ENCODE measurements at regions not wholly inside any gene's neighbourhood (a gene's known extent, or its start where the extent isn't known, plus 50 kb on each side); places are given as distances from the start of the nearest gene placed in this dataset.

DNA sequence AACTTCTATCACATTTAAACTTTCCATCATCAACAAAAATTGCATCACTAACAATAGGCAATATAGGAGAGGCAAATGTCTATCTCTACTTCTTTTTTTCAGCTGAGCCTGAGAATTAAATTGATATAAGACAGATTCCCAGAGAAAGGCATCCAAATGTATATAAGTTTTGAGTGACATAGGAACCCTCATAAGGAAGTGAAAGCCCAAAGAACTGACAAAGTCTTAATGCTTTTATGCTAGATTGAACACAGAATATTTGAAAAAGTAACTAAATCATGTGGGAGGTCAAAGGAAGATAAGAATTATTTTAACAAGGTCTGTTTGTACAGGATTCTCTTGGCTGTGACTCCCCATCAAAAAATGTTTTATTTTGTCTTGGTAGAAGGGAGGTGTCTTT lies 714.9 kb downstream of the GRXCR1 start:
- TF ChIP-seq, protein P1, sequence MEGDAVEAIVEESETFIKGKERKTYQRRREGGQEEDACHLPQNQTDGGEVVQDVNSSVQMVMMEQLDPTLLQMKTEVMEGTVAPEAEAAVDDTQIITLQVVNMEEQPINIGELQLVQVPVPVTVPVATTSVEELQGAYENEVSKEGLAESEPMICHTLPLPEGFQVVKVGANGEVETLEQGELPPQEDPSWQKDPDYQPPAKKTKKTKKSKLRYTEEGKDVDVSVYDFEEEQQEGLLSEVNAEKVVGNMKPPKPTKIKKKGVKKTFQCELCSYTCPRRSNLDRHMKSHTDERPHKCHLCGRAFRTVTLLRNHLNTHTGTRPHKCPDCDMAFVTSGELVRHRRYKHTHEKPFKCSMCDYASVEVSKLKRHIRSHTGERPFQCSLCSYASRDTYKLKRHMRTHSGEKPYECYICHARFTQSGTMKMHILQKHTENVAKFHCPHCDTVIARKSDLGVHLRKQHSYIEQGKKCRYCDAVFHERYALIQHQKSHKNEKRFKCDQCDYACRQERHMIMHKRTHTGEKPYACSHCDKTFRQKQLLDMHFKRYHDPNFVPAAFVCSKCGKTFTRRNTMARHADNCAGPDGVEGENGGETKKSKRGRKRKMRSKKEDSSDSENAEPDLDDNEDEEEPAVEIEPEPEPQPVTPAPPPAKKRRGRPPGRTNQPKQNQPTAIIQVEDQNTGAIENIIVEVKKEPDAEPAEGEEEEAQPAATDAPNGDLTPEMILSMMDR (IDR thresholded peaks at IDR 0.05), result no peak
- TF ChIP-seq POLR2A (IDR thresholded peaks at IDR 0.05), result no peak
- no peak for TF ChIP-seq EP300 (IDR thresholded peaks at IDR 0.05)
